ENCODE measurements at regions not wholly inside any gene's neighbourhood (a gene's known extent, or its start where the extent isn't known, plus 50 kb on each side); places are given as distances from the start of the nearest gene placed in this dataset.

GRCh38 chr3:104746056-104746455, 620.7 kb upstream of the ALCAM start:
- no peak for TF ChIP-seq CTCF (IDR thresholded peaks at IDR 0.05)
- ATAC-seq (ENCODE audit: low FRiP score) (no peak), DNase-seq (ENCODE audit: low spot score) (no peak)

GRCh38 chr3:104750581-104750980, 616.1 kb upstream of the ALCAM start:
- TF ChIP-seq CTCF (IDR thresholded peaks at IDR 0.05) = no peak
- DNase-seq (ENCODE audit: low spot score) (no peak), ATAC-seq (ENCODE audit: low FRiP score) (no peak)

GRCh38 chr3:104755791-104756190, 610.9 kb upstream of the ALCAM start:
- ATAC-seq (ENCODE audit: low FRiP score) (no peak), DNase-seq (ENCODE audit: low spot score) (no peak)
- TF ChIP-seq CTCF (IDR thresholded peaks at IDR 0.05) = no peak

GRCh38 chr3:104763007-104763406, 603.7 kb upstream of the ALCAM start:
- no peak for ATAC-seq (ENCODE audit: low FRiP score)
- DNase-seq (ENCODE audit: low spot score) = no peak
- TF ChIP-seq CTCF (IDR thresholded peaks at IDR 0.05) = no peak

- ATAC-seq (ENCODE audit: low FRiP score) (no peak), DNase-seq (ENCODE audit: low spot score) (no peak)
- TF ChIP-seq CTCF (IDR thresholded peaks at IDR 0.05) = no peak
Measured at GRCh38 chr3:104764496-104764895, 602.2 kb upstream of the ALCAM start.

GRCh38 chr3:104768886-104769285, 597.8 kb upstream of the ALCAM start:
- DNase-seq (ENCODE audit: low spot score) = no peak
- TF ChIP-seq CTCF (IDR thresholded peaks at IDR 0.05) = no peak
- ATAC-seq (ENCODE audit: low FRiP score) = no peak

GRCh38 chr3:104779324-104779723, 587.4 kb upstream of the ALCAM start:
- DNase-seq (ENCODE audit: low spot score) (no peak), ATAC-seq (ENCODE audit: low FRiP score) (no peak)
- no peak for TF ChIP-seq CTCF (IDR thresholded peaks at IDR 0.05)
